PC-3 (cell line): ENCODE measurements at regions not wholly inside any gene's neighbourhood (a gene's known extent, or its start where the extent isn't known, plus 50 kb on each side); places are given as distances from the start of the nearest gene placed in this dataset.
"Not testable (repeated sequence)": the region's sequence is repeated elsewhere in the genome, so short reads cannot be mapped to it uniquely, and the experiment has no call there.

ENCODE experiments used
- ATAC-seq: fragments of 200-7000 bp; cut with Tn5 transposase; 2 replicates; pipeline ENCODE4 v1.9.1; 2020; ENCODE audit warnings: mild to moderate bottlenecking, moderate library complexity
- BruUV-seq: library from RNA; stranded (reverse); fragments of 400-500 nt; replicated peaks from 2 replicates; lab custom pipeline; 2021; lab: Mats Ljungman, UMichigan
- CTCF ChIA-PET: fragments of 300-600 bp; sonication (Branson Sonifier 250); formaldehyde crosslinking; loops from one replicate; lab custom pipeline; 2022; ENCODE audit warnings: antibody characterized with exemption; lab: Charles Lee
- POLR2A ChIA-PET: fragments of 300-600 bp; sonication (Branson Sonifier 250); formaldehyde crosslinking; loops from one replicate; lab custom pipeline; 2022; ENCODE audit warnings: antibody characterized with exemption; ENCODE audit not compliant: unreplicated experiment; lab: Charles Lee
- DNase-seq: peaks from one replicate; pipeline ENCODE4 v3.0.0-alpha.2; 2015
- H2AFZ ChIP-seq: fragments of 300-600 bp; sonication (generic); 2 replicates; pipeline ENCODE4 v1.6.0; 2016; ENCODE audit warnings: antibody characterized with exemption, low read length
- H3F3A ChIP-seq: fragments of 300-600 bp; sonication (generic); one replicate; pipeline ENCODE4 v1.6.0; 2017; ENCODE audit warnings: antibody characterized with exemption, low read length, control low read depth, mild to moderate bottlenecking; ENCODE audit not compliant: unreplicated experiment
- H3K27ac ChIP-seq: fragments of 300-600 bp; sonication (generic); 2 replicates; pipeline ENCODE4 v1.5.1; 2016; ENCODE audit warnings: mild to moderate bottlenecking, low read length
- H3K27me3 ChIP-seq: fragments of 300-600 bp; sonication (generic); 2 replicates; pipeline ENCODE4 v1.6.1; 2016; ENCODE audit warnings: low read length, mixed read lengths
- H3K36me3 ChIP-seq: fragments of 300-600 bp; sonication (generic); 2 replicates; pipeline ENCODE4 v1.6.1; 2016; ENCODE audit warnings: low read depth, mixed run types, low read length, mixed read lengths
- H3K4me1 ChIP-seq: fragments of 300-600 bp; sonication (generic); 2 replicates; pipeline ENCODE4 v1.5.1; 2016; ENCODE audit warnings: low read length; ENCODE audit not compliant: insufficient read depth
- H3K4me2 ChIP-seq: fragments of 300-600 bp; sonication (generic); 2 replicates; pipeline ENCODE4 v1.6.0; 2016; ENCODE audit warnings: low read length
- H3K4me3 ChIP-seq: fragments of 300-600 bp; sonication (generic); 2 replicates; pipeline ENCODE4 v1.5.1; 2016; ENCODE audit warnings: mild to moderate bottlenecking, low read length, mixed read lengths
- H3K79me2 ChIP-seq: fragments of 300-600 bp; sonication (generic); 2 replicates; pipeline ENCODE4 v1.6.1; 2017; ENCODE audit warnings: low read length, mixed read lengths
- H3K9ac ChIP-seq: fragments of 300-600 bp; sonication (generic); 2 replicates; pipeline ENCODE4 v1.6.0; 2016; ENCODE audit warnings: mild to moderate bottlenecking, low read length
- H3K9me2 ChIP-seq: fragments of 300-600 bp; sonication (generic); replicated peaks from 2 replicates; pipeline ENCODE4 v1.6.1; 2016; ENCODE audit warnings: mixed run types, low read length, mixed read lengths
- H3K9me3 ChIP-seq: fragments of 300-600 bp; sonication (generic); 2 replicates; pipeline ENCODE4 v1.6.1; 2016; ENCODE audit warnings: low read length, mixed read lengths
- H4K20me1 ChIP-seq: fragments of 300-600 bp; sonication (generic); 2 replicates; pipeline ENCODE4 v1.6.1; 2016; ENCODE audit warnings: low read length, mixed read lengths
- CTCF ChIP-seq: fragments of 300-600 bp; sonication (generic); conservative IDR thresholded peaks from 2 replicates; pipeline ENCODE4 v1.5.1; 2017; ENCODE audit warnings: antibody characterized with exemption, low read depth, mild to moderate bottlenecking, low read length
- EZH2 ChIP-seq: fragments of 300-600 bp; sonication (generic); IDR thresholded peaks from one replicate; pipeline ENCODE4 v1.6.1; 2017; ENCODE audit warnings: antibody characterized with exemption, mild to moderate bottlenecking, low read length; ENCODE audit not compliant: unreplicated experiment
- EZH2phosphoT487 ChIP-seq: fragments of 300-600 bp; sonication (generic); IDR thresholded peaks from 2 replicates; pipeline ENCODE4 v1.6.1; 2018; ENCODE audit warnings: mild to moderate bottlenecking, antibody characterized with exemption, low read length, borderline replicate concordance
- intact Hi-C: fragments of 100-400 bp; cut with micrococcal nuclease; formaldehyde crosslinking; loops from 2 replicates; pipeline ENCODE4 v1.9.0; 2023

GRCh38 chr7:33796538-33796937 is 108.8 kb upstream of the BMPER start:
- Histone ChIP-seq H3K27ac (no peak overlapping the region), H3K4me1 (no peaks in the 10 kb centered on the region), H4K20me1 (no peaks in the 10 kb centered on the region), H2AFZ (no peak overlapping the region), H3K27me3 (no peaks in the 10 kb centered on the region), H3K4me3 (no peak overlapping the region), H3F3A (no peaks in the 10 kb centered on the region), H3K9me3 (no peaks in the 10 kb centered on the region), H3K9me2 (no peaks in the 10 kb centered on the region), H3K9ac (no peak overlapping the region), H3K4me2 (no peak overlapping the region), H3K36me3 (no peaks in the 10 kb centered on the region), H3K79me2 (no peaks in the 10 kb centered on the region)
- TF ChIP-seq EZH2 (no peak), CTCF (no peak), EZH2phosphoT487 (no peak)
- intact Hi-C loops, result no loop called here
- no peak for ATAC-seq
- no peak for DNase-seq
- POLR2A ChIA-PET, result no interaction called here
- BruUV-seq, result no TSS peak
- CTCF ChIA-PET, result no interaction called here

GRCh38 chr7:33797512-33797911 is 107.8 kb upstream of the BMPER start:
- ATAC-seq, H3K27ac ChIP-seq, DNase-seq, BruUV-seq, H4K20me1 ChIP-seq, H3K9me2 ChIP-seq, H2AFZ ChIP-seq, H3K79me2 ChIP-seq, H3K4me2 ChIP-seq, intact Hi-C loops, POLR2A ChIA-PET, H3K36me3 ChIP-seq, H3K27me3 ChIP-seq, H3F3A ChIP-seq, CTCF ChIA-PET, H3K4me3 ChIP-seq, H3K9me3 ChIP-seq, H3K9ac ChIP-seq, H3K4me1 ChIP-seq: not testable (repeated sequence)

- no peak overlapping the region for H2AFZ ChIP-seq
These were observed 106.5 kb upstream of the BMPER start for GRCh38 chr7:33798686-33799325.

More at GRCh38 chr7:33798686-33799325, 106.5 kb upstream of the BMPER start:
- Histone ChIP-seq H3K27ac (no peak overlapping the region), H3K9me3 (no peaks in the 10 kb centered on the region), H3K36me3 (no peaks in the 10 kb centered on the region), H3K4me1 (no peaks in the 10 kb centered on the region), H3K4me3 (no peak overlapping the region), H3K79me2 (no peaks in the 10 kb centered on the region), H4K20me1 (no peaks in the 10 kb centered on the region), H3K9me2 (no peaks in the 10 kb centered on the region), H3F3A (no peaks in the 10 kb centered on the region), H3K4me2 (no peak overlapping the region), H3K9ac (no peak overlapping the region), H3K27me3 (no peaks in the 10 kb centered on the region)
- DNase-seq, result no peak
- TF ChIP-seq CTCF, result no peak
- CTCF ChIA-PET, result no interaction called here
- intact Hi-C loops, result no loop called here
- BruUV-seq, result no TSS peak
- POLR2A ChIA-PET, result no interaction called here
- ATAC-seq, result no peak
